Endometrium (tissue), 2 donors: ENCODE measurements at regions not wholly inside any gene's neighbourhood (a gene's known extent, or its start where the extent isn't known, plus 50 kb on each side); places are given as distances from the start of the nearest gene placed in this dataset.

Experiments
- FAIRE-seq: peaks from 2 replicates; lab custom pipeline; 2012; peaks lifted over from hg19 to GRCh38; lab: Jason Lieb, UNC
- donor health status: control.
- donor health status: control.

GRCh38 chr22:47850644-47851151 lies 1088.2 kb downstream of the TBC1D22A start:
- no peak for FAIRE-seq

GRCh38 chr22:47849576-47849975 lies 1087.1 kb downstream of the TBC1D22A start:
- FAIRE-seq = no peak

- FAIRE-seq = peak; percentile 57
Observed at GRCh38 chr22:47848184-47848920, 1085.9 kb downstream of the TBC1D22A start.

GRCh38 chr22:47847131-47847890 lies 1084.9 kb downstream of the TBC1D22A start:
- FAIRE-seq = no peak

- FAIRE-seq = no peak
Observed at GRCh38 chr22:47846206-47846605, 1083.8 kb downstream of the TBC1D22A start.

GRCh38 chr22:47842119-47842518 lies 1079.7 kb downstream of the TBC1D22A start:
- FAIRE-seq = no peak

GRCh38 chr22:47841156-47841555 lies 1078.7 kb downstream of the TBC1D22A start:
- FAIRE-seq = no peak

- no peak for FAIRE-seq
Observed at GRCh38 chr22:47839595-47840227, 1077.3 kb downstream of the TBC1D22A start.

- FAIRE-seq = no peak
Observed at GRCh38 chr22:47837703-47838102, 1075.3 kb downstream of the TBC1D22A start.

- FAIRE-seq = no peak
Observed at GRCh38 chr22:47836957-47837356, 1074.5 kb downstream of the TBC1D22A start.

- no peak for FAIRE-seq
Observed at GRCh38 chr22:47835726-47836125, 1073.3 kb downstream of the TBC1D22A start.

GRCh38 chr22:47826016-47826415 lies 1063.6 kb downstream of the TBC1D22A start:
- no peak for FAIRE-seq

- no peak for FAIRE-seq
Observed at GRCh38 chr22:47822422-47822821, 1060.0 kb downstream of the TBC1D22A start.

GRCh38 chr22:47818496-47818895 lies 1056.0 kb downstream of the TBC1D22A start:
- no peak for FAIRE-seq

GRCh38 chr22:47817380-47817779 lies 1054.9 kb downstream of the TBC1D22A start:
- no peak for FAIRE-seq

- FAIRE-seq = no peak
Observed at GRCh38 chr22:47816863-47817210, 1054.4 kb downstream of the TBC1D22A start.

GRCh38 chr22:47816121-47816862 lies 1053.8 kb downstream of the TBC1D22A start:
- FAIRE-seq = no peak

GRCh38 chr22:47814474-47814873 lies 1052.0 kb downstream of the TBC1D22A start:
- no peak for FAIRE-seq

- no peak for FAIRE-seq
Observed at GRCh38 chr22:47813661-47814060, 1051.2 kb downstream of the TBC1D22A start.

GRCh38 chr22:47811971-47812370 lies 1049.5 kb downstream of the TBC1D22A start:
- no peak for FAIRE-seq

GRCh38 chr22:47810505-47811500 lies 1048.4 kb downstream of the TBC1D22A start:
- FAIRE-seq = no peak
